ENCODE measurements at regions not wholly inside any gene's neighbourhood (a gene's known extent, or its start where the extent isn't known, plus 50 kb on each side); places are given as distances from the start of the nearest gene placed in this dataset.
A peak's percentile ranks its signal among the peaks of the same experiment; 100 is the strongest.

DNA sequence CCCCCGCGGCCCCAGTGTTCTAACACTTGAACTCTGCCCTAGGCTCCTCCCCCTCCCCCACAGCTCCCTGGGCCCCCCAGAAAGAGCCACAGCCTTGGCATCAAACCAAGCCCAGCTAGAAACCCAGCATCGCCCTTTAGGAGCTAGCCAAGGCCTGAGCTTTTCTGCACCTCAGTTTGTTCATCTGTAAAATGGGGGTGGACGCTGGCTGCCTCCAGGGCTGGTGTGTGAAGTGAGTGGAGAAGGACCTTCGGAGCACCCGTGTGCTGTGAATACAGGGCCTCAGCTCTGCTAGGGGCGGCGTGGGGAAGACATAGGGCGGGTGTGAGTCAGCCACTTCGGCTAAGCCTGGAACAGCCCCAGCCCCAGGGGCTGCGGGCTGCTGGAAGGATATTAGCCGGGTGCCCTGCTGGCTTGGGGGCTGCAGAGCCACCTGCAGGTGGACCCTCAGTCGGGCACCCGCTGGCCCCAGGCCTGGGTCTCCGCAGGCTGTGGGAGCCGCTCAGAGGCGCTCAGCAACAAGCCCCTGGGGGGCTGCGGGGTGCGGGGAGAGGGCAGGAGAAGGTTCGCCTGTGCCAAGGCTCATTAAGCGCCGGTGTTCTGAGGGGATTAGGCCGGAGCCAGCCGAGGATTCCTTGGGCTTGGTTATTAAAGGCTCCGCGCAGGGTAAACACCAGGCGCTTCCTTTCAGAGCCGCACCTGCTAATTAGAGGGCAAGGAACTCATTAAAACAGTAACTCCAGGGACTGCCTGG lies 217.0 kb upstream of the CIBAR2 start:
- DNase-seq = no peak

DNA sequence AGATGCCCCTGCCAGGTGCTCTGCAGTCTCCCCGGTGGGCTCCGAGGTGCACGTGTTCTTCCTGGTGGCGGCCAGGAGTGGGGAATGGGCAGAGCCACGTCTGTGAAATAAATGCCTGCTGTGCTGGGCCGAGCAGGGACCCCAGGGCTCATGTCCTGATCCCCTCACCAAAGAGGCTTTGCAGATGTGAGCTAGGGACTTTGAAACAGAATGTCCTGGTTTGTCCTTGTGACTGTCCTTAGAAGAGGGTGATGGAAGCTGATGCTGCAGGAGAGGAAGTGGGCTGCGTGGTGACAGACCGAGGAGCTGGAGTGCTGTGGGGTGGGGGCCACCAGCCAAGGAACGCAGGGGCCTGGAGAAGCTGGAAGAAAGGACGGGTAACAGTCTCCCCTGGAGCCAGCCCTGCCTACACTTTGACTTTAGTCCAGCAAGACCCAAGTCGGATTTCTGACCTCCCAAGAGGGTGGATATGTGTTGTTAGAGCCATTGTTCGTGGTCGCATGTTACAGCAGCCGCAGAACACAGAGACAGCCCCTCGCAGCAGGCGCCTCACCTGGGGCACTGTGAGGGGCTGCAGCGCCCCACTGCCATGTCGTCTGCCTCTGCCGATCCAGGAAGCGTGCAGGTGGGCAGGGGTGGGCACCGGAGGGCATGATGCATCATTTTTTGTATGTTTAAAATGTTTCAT lies 217.9 kb upstream of the CIBAR2 start:
- DNase-seq = no peak

DNA sequence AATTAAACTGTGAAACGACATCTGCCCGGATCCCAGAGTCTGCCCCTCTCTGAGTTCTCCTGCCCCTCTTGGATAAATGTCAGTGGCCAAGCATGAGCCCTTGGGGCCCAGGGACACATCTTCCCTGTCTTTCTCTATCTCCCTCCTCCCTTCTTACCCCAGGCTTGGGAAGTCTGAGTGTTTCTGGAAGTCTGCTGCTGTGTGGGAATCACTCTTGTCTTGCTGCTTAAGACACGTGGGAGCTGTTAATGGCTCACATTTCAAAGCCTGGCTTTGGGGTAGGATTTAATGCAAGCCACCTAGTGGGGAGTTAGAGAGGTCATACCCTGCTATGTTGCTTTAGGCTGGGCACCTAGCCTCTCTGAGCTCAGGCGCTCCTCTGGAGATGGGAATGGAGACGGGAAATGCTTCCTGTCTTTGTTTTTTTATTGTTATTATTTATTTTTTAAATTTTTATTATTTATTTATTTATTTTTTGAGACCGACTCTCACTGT lies 218.5 kb upstream of the CIBAR2 start:
- DNase-seq = no peak

DNA sequence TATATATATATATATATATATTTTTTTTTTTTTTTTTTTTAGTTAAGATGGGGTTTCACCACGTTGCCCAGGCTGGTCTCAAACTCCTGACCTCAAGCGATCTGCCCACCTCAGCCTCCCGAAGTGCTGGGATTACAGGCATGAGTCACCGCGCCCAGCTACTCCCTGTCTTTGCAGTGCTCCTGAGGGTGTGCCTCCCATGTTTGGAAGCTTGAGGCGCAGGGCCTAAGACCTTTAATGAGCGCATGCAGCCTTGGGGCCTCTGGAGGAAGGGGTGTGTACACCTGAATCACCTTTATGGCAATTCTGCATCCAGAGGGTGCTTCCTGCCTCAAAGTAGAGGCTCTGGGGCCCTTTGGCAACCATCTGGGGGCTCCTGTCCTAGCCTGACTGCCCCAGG lies 219.4 kb upstream of the CIBAR2 start:
- DNase-seq = no peak

GRCh38 chr16:85332175-85332574 lies 219.9 kb upstream of the CIBAR2 start:
- DNase-seq = no peak

DNA sequence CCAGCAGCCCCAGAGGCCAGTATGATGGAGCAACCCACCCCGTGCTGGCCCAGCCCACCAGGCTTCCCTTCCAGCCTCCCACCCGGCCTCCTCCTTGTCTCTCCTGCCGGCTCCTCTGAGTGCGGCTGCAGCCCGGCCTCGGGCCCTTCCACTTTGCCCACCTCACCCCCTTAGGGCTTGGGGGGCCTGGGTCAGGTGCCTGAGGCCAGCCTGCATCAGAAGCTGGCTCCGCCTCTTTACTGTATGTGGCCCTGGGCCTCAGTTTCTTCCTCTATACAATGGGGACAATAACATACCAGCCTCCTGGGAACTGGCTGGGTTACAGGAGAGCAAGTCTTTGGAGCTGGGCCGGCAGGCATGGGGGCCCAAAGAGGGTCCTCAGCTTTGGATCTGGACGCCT lies 221.1 kb upstream of the CIBAR2 start:
- DNase-seq = no peak

DNA sequence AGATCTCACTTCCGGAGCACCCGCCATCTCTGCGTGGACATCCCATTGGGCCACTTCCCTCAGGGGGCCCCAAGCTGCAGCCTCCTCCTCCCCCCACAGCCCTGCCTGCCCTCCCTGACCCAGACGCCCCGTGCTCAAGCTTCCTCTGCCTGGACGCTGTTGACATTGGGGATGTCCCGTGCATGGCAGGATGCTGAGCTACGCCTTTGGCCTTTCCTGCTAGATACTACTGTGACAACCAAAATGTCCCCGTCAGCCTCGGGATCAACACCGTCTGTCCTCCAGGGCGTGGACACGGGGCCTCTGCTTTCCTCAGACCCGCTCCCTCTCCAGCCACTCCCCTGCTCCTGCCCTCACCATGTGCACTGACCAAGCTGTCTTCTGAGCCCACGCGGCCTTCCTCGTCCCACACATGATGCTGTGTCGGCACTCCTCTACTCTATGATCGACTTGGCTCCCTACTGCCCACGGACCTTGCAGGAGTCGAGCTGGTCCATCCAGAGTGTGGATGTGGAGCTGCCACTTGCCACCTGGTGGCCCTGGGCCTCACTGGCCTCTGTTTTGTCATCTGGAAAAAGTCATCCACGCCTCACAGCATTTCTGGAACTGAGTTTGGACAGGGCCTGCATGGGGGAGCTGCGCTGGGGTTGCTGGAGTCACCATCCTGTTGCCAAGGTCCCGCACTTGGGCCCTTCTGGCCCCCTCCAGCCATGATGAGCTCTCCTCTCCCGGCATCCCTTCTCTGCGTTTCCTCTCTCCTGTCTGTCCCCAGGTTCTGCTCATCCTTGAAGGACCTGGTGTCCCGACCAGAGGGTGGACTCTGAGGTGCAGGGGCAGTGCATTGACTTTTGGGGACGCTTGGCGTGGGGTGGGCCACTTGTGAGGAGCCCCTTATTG lies 221.7 kb upstream of the CIBAR2 start:
- no peak for DNase-seq

DNA sequence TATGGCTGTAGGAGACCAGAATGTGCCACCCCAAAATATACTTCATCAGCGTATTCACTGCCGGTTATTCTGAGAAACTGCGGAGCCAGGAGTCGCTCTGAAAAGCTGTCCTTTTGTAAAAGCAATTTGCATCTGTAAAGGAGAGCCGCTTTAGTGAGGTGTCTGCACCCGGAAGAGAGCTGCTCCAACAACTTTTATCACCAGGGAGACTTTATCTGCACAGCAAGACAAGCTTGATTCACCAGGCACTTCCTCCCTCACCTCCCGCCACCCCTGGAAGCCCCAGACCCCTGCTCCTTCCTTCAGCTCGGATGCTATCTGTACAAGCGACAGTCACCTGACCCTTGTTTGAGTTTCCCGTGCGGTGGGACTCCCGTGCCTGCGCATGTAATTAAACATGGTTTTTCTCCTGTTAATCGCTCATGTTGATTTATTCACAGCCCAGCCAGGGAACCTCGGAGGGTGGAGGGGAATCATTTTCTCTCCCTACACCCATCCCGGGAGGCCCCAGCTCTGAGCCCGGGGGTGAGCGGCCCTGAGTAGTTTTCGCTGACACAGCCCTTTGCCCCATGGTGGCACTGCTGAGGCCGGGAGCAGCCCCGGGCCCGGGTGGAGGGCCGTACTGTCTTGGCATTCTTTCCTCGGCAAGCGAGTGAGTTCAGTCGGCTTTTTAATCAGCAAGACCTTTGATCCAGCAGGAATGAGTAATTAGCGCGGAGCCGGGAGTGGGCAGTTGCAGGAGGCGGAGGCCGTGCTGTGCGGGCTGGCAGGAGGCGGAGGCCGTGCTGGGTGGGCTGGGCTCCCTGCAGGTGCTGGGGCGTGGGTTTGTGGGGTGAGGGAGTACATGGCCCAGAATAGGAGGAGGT lies 222.7 kb upstream of the CIBAR2 start:
- peak; percentile 19 for DNase-seq

DNA sequence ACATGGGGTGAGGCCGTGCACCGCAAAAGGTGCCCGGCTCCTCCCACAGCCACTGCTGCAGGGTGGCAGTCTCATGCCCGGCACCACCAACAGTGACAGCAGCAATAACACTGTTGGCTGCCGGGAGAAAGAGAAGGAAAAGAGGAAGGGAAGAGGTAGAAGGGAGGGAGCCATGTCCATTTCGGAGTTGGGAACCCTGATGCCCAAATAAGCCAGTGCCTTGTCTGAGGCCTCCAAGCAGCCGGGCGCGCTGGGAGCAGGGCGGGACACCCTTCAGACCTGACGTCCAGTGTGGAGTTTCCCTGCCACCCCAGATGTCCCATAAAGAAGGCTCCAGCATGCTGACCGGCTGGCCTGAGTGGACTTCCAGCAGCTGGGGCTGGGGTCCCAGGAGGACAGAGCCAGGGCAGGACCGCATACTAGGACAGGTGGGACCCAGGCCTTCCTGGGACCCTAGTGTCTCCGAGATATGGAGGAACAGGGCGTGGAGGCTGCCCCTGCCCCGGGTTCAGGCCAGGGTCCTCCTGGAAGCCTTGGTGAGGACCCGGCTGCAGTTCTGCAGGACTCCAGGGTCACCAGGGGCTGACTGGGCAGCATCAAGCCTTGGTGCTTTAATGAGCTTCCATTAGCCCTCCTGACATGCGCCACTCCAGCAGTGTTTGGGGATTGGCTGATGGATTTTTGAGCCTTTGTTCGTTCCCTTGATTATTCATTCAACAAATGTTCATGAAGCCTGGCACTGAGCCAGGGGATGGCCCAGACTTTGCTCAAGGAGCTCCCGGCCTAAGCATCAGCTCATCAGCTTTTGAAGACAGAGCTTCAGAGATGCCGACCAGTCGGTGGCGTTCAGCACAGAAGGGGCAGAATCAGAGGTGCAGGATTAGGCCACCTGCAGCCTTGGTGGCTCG lies 223.6 kb upstream of the CIBAR2 start:
- no peak for DNase-seq

DNA sequence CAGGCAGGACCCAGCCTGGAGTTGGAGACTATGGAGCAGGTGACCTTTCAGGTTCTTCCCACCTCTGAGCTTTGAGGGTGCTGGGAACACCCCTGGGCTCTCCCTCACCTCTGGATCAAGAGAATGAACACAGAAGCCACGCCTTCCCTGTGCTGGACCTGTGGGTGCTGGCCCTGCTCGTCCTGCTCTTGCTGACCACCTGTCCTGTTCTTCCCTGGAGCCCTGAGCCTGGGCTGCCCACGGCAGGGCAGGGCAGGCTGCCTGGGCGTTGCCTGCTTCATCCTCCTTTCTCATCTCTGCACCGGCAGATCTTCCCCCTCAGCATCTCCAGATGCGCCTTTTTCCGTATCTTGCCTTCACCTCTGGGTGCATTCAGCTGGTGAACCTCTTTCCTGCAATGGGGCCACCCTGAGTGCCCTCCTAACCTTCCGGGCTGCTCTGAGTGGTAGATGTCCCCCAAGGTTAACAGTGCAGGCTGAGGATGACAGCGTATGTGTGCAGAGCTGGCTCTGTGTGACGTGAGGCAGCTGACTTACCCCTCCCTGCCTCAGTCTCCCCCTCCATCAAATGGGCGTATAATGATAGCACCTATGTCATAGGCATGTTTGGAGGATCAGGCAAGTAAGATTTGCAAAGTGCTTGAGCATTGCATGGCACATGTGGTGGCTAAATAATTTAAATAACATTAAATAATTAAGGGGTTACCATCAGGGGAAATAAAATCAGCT lies 225.8 kb upstream of the CIBAR2 start:
- no peak for DNase-seq

DNA sequence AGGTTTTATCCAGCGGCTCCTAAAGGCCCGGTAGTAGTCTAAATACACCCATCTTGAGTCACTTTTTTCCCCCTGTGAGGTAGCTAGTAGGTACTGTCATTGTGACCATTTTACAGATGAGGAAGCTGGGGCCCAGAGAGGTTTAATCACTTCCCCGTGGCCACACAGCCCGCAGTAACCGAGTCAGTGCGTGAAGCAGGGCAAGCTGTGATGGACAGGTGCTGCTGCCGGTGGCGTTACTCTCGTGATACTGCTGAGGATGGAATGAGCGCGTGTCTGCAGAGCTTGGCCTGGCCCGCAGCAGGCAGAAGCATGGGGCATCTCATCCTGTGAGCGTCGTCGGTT lies 226.3 kb upstream of the CIBAR2 start:
- no peak for DNase-seq

DNA sequence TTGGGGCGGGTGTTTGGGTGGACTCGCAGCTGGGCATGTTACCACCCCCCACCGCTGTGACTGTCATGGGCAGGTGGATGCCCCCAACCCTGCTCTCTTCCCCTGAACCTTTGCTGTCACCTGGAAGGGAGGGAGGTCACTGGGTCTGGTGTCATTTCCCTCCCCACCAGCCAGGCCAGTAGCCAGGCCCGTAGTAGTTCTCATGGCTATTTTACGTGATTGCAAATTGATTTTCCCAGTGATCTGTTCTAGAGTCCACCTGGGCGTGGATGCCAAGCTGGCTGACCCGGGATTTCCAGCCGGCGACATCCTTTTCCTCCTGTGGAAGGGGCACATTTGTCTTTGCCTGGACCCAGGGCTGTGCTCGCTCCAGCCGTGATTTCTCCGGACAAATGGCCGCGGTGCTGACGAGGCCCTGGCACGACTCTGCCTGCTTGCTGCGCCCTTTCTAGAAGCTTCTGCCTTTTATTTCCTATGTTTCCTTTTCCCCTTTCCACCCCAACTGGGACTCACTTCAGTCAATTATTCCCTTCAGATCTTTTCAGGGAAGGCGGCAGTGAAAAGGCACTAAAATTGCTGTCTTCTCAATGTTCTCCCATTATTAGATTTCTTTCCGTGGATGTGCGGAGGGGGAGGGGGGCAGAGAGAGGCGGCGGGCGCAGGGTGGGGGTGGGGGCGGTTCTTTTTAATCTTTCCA lies 226.9 kb upstream of the CIBAR2 start:
- DNase-seq = no peak

DNA sequence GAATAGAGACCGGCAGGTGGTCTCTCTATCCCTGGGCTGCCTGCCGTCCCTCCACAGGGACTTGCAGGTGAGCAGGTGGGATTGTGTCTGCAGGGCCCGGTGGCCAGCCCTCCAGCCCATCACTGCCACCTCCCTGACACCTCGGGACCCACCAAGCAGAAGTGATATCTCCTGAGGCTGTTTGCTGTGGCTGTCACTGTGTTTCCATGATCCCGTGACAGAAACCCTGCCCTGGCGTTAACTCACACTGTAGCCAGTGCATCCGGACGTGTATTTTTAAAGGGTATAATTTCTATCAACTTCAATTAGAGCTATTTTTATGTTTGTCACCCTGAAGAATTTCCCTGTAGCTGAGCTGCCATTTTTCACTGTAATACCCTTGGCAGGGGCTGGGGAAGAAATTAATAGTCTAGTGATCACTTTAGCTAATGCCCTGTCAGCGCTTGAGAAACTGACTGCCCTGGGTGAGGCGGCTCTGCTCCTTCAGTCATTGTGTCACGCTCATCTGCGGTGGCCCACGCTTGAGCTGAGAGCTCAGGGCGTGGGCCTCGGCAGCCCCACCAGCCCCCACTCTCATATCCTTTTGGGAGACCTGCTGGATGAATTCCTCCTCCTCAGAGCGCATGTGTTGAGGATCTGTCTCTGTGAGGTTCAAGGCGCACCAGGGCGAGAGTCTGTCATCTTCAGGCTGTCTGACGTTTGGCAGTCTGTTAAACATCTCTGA lies 229.9 kb upstream of the CIBAR2 start:
- DNase-seq = no peak

DNA sequence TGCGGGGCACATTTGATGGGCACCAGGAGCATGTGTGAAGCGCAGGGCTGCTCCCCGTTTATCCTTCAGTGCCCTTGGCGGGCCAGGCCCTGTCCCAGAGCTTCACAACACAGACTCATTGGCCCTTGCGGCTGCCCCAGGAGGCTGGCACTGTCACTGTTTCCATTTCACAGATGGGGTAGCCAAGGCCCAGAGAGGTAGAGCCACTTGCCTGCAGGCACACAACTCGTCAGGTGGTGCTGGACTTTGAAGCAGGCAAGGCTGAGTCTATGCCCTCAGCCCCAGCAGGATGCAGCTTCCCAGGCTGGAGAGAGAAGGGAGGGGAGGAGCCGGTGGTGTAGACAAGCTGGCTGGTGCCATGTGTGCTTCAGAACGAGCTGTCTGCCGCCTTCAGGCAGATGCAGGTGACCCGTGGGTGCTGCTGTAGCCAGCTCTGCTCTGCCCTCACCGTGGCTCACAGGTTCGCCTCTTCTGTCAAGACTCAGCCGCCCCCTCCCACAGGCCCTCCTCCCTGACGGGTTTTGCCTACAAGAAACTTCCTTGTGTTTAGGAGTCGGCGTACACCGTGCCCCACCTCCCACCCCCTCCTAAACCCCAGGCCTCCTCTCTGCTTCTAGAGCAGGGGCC lies 232.3 kb upstream of the CIBAR2 start:
- no peak for DNase-seq

- no peak for DNase-seq
These were observed 232.9 kb upstream of the CIBAR2 start for GRCh38 chr16:85345129-85345639.

DNA sequence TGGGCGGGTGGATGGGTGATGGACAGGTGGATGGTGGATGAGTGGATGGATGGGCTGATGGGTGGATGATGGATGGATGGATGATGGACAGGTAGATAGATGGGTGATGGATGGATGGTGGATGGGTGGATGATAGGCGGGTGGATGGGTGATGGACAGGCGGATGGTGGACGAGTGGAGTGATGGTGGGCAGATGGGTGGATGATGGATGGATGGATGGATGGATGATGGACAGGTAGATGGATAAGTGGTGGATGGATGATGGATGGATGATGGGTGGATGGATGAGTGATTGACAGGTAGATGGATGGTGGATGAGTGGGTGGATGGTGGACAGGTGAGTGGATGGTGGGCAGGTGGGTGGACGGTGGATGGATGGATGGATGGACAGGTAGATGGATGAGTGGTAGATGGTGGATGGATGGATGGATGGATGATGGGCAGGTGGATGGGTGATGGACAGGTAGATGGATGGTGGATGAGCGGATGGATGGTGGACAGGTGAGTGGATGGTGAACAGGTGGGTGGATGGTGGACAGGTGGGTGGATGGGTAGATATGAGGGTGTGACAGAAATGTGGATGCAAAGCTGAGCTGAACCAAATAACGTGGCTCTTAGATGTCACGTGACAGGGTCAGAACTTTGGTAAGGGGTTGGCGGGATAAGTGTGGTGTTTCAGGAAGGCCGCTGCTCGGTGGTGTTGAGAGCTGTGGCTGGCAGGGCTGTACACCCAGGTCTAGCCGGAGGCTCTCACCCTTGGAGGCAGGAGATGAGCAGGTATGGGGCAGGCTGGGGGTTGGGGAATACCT lies 234.3 kb upstream of the CIBAR2 start:
- no peak for DNase-seq

- DNase-seq = no peak
These were observed 234.9 kb upstream of the CIBAR2 start for GRCh38 chr16:85347213-85347591.
